T-cell (primary cell): ENCODE measurements at regions not wholly inside any gene's neighbourhood (a gene's known extent, or its start where the extent isn't known, plus 50 kb on each side); places are given as distances from the start of the nearest gene placed in this dataset.

Experiments
- ATAC-seq, 4 experiments: fragments of 200-7000 bp in 3 of 4; fragments of 150-1000 bp in 1 of 4; cut with Tn5 transposase; replicated peaks in 1 of 4; 1 replicate in 3 of 4; 2 replicates in 1 of 4; pipeline ENCODE4 v1.10.0; 2021; ENCODE audit warnings: moderate library complexity in 3 of 4, mild to moderate bottlenecking in 2 of 4, moderate number of reproducible peaks in 1 of 4
- CTCF ChIA-PET, 2 donors: fragments of 300-600 bp; sonication (Branson Sonifier 250); formaldehyde crosslinking; loops; one replicate each; lab custom pipeline; 2022; ENCODE audit warnings: antibody characterized with exemption in 2 of 2; lab: Charles Lee
- POLR2A ChIA-PET, 2 donors: fragments of 300-600 bp; sonication (Branson Sonifier 250); formaldehyde crosslinking; loops; one replicate each; lab custom pipeline; 2022; ENCODE audit warnings: antibody characterized with exemption in 2 of 2; lab: Charles Lee
- DNase-seq, 35 experiments: peaks; one replicate each; pipeline versions ENCODE4 v3.0.0 to v3.0.0-alpha.2; 2013 to 2023
- H3K27ac ChIP-seq: one replicate; pipeline ENCODE4 v1.5.1; 2013; ENCODE audit warnings: low read length
- H3K27me3 ChIP-seq, 2 experiments: replicated peaks in 1 of 2; 1 replicate in 1 of 2; 2 replicates in 1 of 2; pipeline versions ENCODE4 v1.6.1 to v1.7.0; 2013; ENCODE audit warnings: low read length in 1 of 2, mixed read lengths in 1 of 2; ENCODE audit not compliant: control insufficient read depth in 2 of 2, insufficient read depth in 2 of 2; ENCODE audit errors: extremely low read depth in 1 of 2
- H3K36me3 ChIP-seq, 2 donors: 1 replicate in 1 of 2; 2 replicates in 1 of 2; pipeline versions ENCODE4 v1.6.1 to v1.7.0; 2013; ENCODE audit warnings: low read length in 1 of 2; ENCODE audit not compliant: control insufficient read depth in 2 of 2, insufficient read depth in 1 of 2; ENCODE audit errors: extremely low read depth in 1 of 2
- H3K4me1 ChIP-seq, 2 experiments: 1 replicate in 1 of 2; 2 replicates in 1 of 2; pipeline versions ENCODE4 v1.6.1 to v1.7.0; 2013; ENCODE audit warnings: low read length in 2 of 2, mixed read lengths in 1 of 2; ENCODE audit not compliant: insufficient read depth in 2 of 2, control insufficient read depth in 1 of 2; ENCODE audit errors: extremely low read depth in 1 of 2
- H3K4me3 ChIP-seq, 2 donors: 1 replicate in 1 of 2; 2 replicates in 1 of 2; pipeline versions ENCODE4 v1.5.1 to v1.7.0; 2013; ENCODE audit warnings: mild to moderate bottlenecking in 2 of 2, low read length in 1 of 2, moderate library complexity in 1 of 2; ENCODE audit not compliant: control insufficient read depth in 1 of 2; ENCODE audit errors: extremely low read depth in 1 of 2
- H3K9me3 ChIP-seq: 2 replicates; pipeline ENCODE4 v1.7.0; 2013
- H3K27ac Mint-ChIP-seq, 2 donors: one replicate each; pipeline ENCODE4 v1.8.0; 2020 to 2021; ENCODE audit warnings: mild to moderate bottlenecking in 2 of 2, mixed read lengths in 2 of 2
- H3K27me3 Mint-ChIP-seq, 2 donors: one replicate each; pipeline ENCODE4 v1.8.0; 2021 to 2022; ENCODE audit warnings: mixed read lengths in 2 of 2
- H3K36me3 Mint-ChIP-seq: one replicate; pipeline ENCODE4 v1.8.0; 2021; ENCODE audit warnings: mixed read lengths
- H3K4me1 Mint-ChIP-seq, 3 donors: one replicate each; pipeline ENCODE4 v1.8.0; 2020 to 2022; ENCODE audit warnings: mixed read lengths in 3 of 3, mild to moderate bottlenecking in 1 of 3
- H3K4me3 Mint-ChIP-seq, 3 donors: one replicate each; pipeline ENCODE4 v1.8.0; 2020 to 2022; ENCODE audit warnings: mild to moderate bottlenecking in 3 of 3, mixed read lengths in 3 of 3, moderate library complexity in 3 of 3
- H3K9me3 Mint-ChIP-seq, 3 donors: one replicate each; pipeline ENCODE4 v1.8.0; 2020 to 2022; ENCODE audit warnings: mixed read lengths in 3 of 3
- WGBS: methylation state at CpG from one replicate; pipeline ENCODE4 v1.1.5; 2013; ENCODE audit warnings: missing lambda C conversion rate; ENCODE audit not compliant: insufficient coverage; 5-methylcytosine and 5-hydroxymethylcytosine counted together

DNA sequence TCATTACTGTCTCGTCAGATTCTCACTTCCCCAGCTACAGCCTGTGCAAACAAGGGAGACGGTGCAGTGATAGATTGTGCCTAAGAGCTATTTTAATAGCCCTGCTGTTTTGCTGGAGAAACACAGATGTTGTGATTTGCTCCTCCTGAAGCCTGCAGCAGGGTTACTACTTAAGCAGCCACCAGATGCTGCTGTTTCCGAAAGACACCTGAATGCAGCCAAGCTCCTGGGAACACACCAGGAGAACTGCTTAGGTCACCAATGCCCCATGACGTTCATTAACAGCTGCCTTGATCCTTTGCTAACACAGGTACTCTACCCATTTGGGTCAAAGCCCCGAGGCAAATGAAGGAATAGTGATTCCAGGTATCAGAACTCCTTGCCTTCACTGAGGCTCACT lies 411.8 kb upstream of the DAB1 start:
- H3K27ac ChIP-seq: no peak overlapping the region
- H3K36me3 Mint-ChIP-seq: no peaks in the 10 kb centered on the region
- H3K4me3 ChIP-seq: no peak overlapping the region
- CTCF ChIA-PET: no interaction called here
- POLR2A ChIA-PET: no interaction called here
- peaks cover 0 to 3% of the 10 kb centered on the region in 2 experiments for H3K27me3 ChIP-seq
- H3K27ac Mint-ChIP-seq: no peak overlapping the region
- H3K4me3 Mint-ChIP-seq: no peak overlapping the region
- no peaks in the 10 kb centered on the region for H3K36me3 ChIP-seq
- ATAC-seq (no peak), DNase-seq (no peak)
- H3K4me1 Mint-ChIP-seq: no peaks in the 10 kb centered on the region
- 63% methylated on average over 1 of the region's 5 CpGs for whole genome bisulfite sequencing
- peaks cover 3 to 18% (median 8%) of the 10 kb centered on the region in 3 donors for H3K9me3 Mint-ChIP-seq
- H3K27me3 Mint-ChIP-seq: peaks cover 8 to 13% of the 10 kb centered on the region in 2 donors
- H3K4me1 ChIP-seq: no peaks in the 10 kb centered on the region
- H3K9me3 ChIP-seq: no peaks in the 10 kb centered on the region

DNA sequence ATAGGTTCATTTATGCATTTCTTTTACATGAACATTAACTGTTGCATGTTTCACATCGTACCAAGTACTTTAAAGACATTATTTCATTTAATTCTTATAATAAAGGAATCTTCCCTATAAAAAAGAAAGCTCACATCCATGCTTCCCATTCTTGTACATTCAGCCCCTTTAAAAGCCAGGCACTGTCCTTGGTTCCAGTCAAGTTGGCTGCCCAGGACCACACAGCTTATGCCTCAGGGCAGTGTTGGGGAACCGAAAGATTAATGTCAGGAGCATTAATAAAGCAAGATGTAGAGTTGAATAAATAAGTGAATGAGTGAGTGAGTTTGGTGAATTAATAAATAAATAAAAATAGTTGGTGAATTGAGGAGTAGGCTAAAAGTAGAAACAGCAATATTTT lies 409.4 kb upstream of the DAB1 start:
- ChIA-PET POLR2A (no interaction called here), CTCF (no interaction called here)
- H3K4me3 Mint-ChIP-seq: no peak overlapping the region
- Histone ChIP-seq H3K4me1 (no peaks in the 10 kb centered on the region), H3K36me3 (no peaks in the 10 kb centered on the region), H3K27ac (no peak overlapping the region), H3K4me3 (no peak overlapping the region), H3K9me3 (no peaks in the 10 kb centered on the region), H3K27me3 (peaks cover 0 to 3% of the 10 kb centered on the region in 2 experiments)
- H3K36me3 Mint-ChIP-seq: no peaks in the 10 kb centered on the region
- H3K4me1 Mint-ChIP-seq: no peaks in the 10 kb centered on the region
- H3K9me3 Mint-ChIP-seq: peaks cover 0 to 16% (median 4%) of the 10 kb centered on the region in 3 donors
- DNase-seq: no peak
- peaks cover 8 to 13% of the 10 kb centered on the region in 2 donors for H3K27me3 Mint-ChIP-seq
- no peak for ATAC-seq
- no peak overlapping the region for H3K27ac Mint-ChIP-seq
- WGBS: 100% methylated on average over 1 of the region's 2 CpGs

- no peak overlapping the region for H3K27ac Mint-ChIP-seq
- H3K4me1 ChIP-seq: no peaks in the 10 kb centered on the region
- H3K27me3 ChIP-seq: peaks cover 0 to 3% of the 10 kb centered on the region in 2 experiments
- no peaks in the 10 kb centered on the region for H3K9me3 ChIP-seq
- ATAC-seq: no peak
- peaks cover 5 to 9% of the 10 kb centered on the region in 2 donors for H3K27me3 Mint-ChIP-seq
- H3K27ac ChIP-seq: no peak overlapping the region
- H3K4me1 Mint-ChIP-seq: no peaks in the 10 kb centered on the region
- no peaks in the 10 kb centered on the region for H3K36me3 Mint-ChIP-seq
- no peak overlapping the region for H3K4me3 Mint-ChIP-seq
- peaks cover 0 to 16% (median 4%) of the 10 kb centered on the region in 3 donors for H3K9me3 Mint-ChIP-seq
- H3K4me3 ChIP-seq: no peak overlapping the region
- DNase-seq: no peak
- POLR2A ChIA-PET: no interaction called here
- no peaks in the 10 kb centered on the region for H3K36me3 ChIP-seq
- CTCF ChIA-PET: no interaction called here
These were observed 408.8 kb upstream of the DAB1 start for GRCh38 chr1:57832612-57833011.

DNA sequence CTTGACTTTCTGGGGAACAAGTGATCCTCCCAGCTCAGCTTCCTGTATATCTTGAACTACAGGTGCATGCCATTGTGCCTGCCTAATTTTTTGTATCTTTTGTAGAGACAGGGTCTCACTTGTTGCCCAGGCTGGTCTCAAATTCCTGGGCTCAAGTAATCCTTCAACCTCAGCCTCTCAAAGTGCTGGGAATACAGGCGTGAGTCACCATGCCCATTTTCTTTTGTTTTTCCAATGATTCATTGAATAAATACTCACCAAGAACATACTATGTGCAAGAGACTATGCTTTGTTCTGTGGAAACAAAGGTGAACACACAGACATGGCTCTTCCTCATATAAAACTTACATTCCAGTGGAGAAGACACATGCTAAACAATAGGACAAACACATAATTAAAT lies 407.8 kb upstream of the DAB1 start:
- H3K4me1 ChIP-seq: no peaks in the 10 kb centered on the region
- H3K27me3 ChIP-seq: peaks cover 0 to 3% of the 10 kb centered on the region in 2 experiments
- H3K4me3 ChIP-seq: no peak overlapping the region
- no peak overlapping the region for H3K27ac ChIP-seq
- ChIA-PET CTCF (no interaction called here), POLR2A (no interaction called here)
- WGBS: 83% methylated on average over 1 of the region's 1 CpG
- no peaks in the 10 kb centered on the region for H3K9me3 ChIP-seq
- H3K9me3 Mint-ChIP-seq: peaks cover 0 to 10% (median 4%) of the 10 kb centered on the region in 3 donors
- H3K36me3 ChIP-seq: no peaks in the 10 kb centered on the region
- H3K27ac Mint-ChIP-seq: no peak overlapping the region
- no peaks in the 10 kb centered on the region for H3K36me3 Mint-ChIP-seq
- DNase-seq (no peak), ATAC-seq (no peak)
- no peak overlapping the region for H3K4me3 Mint-ChIP-seq
- no peaks in the 10 kb centered on the region for H3K4me1 Mint-ChIP-seq
- peaks cover 0 to under 1% of the 10 kb centered on the region in 2 donors for H3K27me3 Mint-ChIP-seq

- H3K27ac ChIP-seq: no peak overlapping the region
- H3K36me3 Mint-ChIP-seq: no peaks in the 10 kb centered on the region
- no peaks in the 10 kb centered on the region for H3K9me3 ChIP-seq
- H3K36me3 ChIP-seq: no peaks in the 10 kb centered on the region
- ChIA-PET CTCF (no interaction called here), POLR2A (no interaction called here)
- no peaks in the 10 kb centered on the region for H3K27me3 ChIP-seq
- H3K4me3 Mint-ChIP-seq: no peak overlapping the region
- peaks cover 0 to 5% (median 4%) of the 10 kb centered on the region in 3 donors for H3K9me3 Mint-ChIP-seq
- H3K4me1 Mint-ChIP-seq: no peaks in the 10 kb centered on the region
- no peaks in the 10 kb centered on the region for H3K4me1 ChIP-seq
- no peak for ATAC-seq
- no peak overlapping the region for H3K27ac Mint-ChIP-seq
- peaks cover 2 to 4% of the 10 kb centered on the region in 2 donors for H3K27me3 Mint-ChIP-seq
- no peak for DNase-seq
- H3K4me3 ChIP-seq: no peak overlapping the region
- 100% methylated on average over 2 of the region's 2 CpGs for WGBS
These were observed 402.7 kb upstream of the DAB1 start for GRCh38 chr1:57826535-57826934.

DNA sequence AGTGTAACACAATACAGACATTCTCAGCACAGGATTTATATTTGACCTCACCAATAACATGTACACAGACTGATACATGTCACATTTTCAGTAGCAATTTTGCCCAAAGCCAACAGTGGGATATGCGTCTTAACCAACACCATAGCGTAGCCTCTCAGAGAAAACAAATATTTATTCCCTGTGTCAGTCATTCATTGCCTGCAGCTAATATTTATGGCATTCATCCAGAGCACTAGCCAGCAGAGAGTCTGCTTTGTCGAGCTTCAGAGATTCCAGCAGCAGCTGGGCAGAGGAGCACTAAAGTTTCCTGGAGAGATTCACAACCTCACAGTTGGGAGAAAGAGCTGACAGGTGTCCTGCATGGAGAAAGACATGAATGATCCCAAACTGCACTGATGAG lies 400.7 kb upstream of the DAB1 start:
- POLR2A ChIA-PET: no interaction called here
- no peak overlapping the region for H3K27ac Mint-ChIP-seq
- WGBS: 64% methylated on average over 3 of the region's 3 CpGs
- Histone ChIP-seq H3K4me1 (no peaks in the 10 kb centered on the region), H3K4me3 (no peak overlapping the region), H3K27me3 (no peaks in the 10 kb centered on the region), H3K9me3 (no peaks in the 10 kb centered on the region), H3K36me3 (no peaks in the 10 kb centered on the region), H3K27ac (no peak overlapping the region)
- no peak overlapping the region for H3K4me3 Mint-ChIP-seq
- no peaks in the 10 kb centered on the region for H3K4me1 Mint-ChIP-seq
- no peak for DNase-seq
- H3K27me3 Mint-ChIP-seq: peaks cover 2 to 4% of the 10 kb centered on the region in 2 donors
- no peaks in the 10 kb centered on the region for H3K9me3 Mint-ChIP-seq
- no peaks in the 10 kb centered on the region for H3K36me3 Mint-ChIP-seq
- CTCF ChIA-PET: no interaction called here
- no peak for ATAC-seq
